ENCODE measurements at regions not wholly inside any gene's neighbourhood (a gene's known extent, or its start where the extent isn't known, plus 50 kb on each side); places are given as distances from the start of the nearest gene placed in this dataset.

GRCh38 chr6:98601716-98602115 lies 232.7 kb upstream of the POU3F2 start:
- Histone ChIP-seq H3K27me3 (ENCODE audit: insufficient read depth) (no peaks in the 10 kb centered on the region), H3K4me3 (ENCODE audit: low read depth in 2 of 2, low read length in 1 of 2) (no peak overlapping the region), H3K36me3 (replicated peaks in 1 of 2; ENCODE audit: control insufficient read depth in 1 of 2, insufficient read depth in 2 of 2, low read length in 1 of 2) (no peaks in the 10 kb centered on the region), H3K9me3 (no peaks in the 10 kb centered on the region), H3K4me2 (no peak overlapping the region), H3K4me1 (ENCODE audit: control insufficient read depth in 1 of 2, insufficient read depth in 2 of 2, low read depth in 1 of 2, low read length in 1 of 2) (no peaks in the 10 kb centered on the region), H3K9me2 (no peaks in the 10 kb centered on the region), H4K20me1 (ENCODE audit: insufficient read depth) (no peaks in the 10 kb centered on the region), H2AFZ (ENCODE audit: low read depth) (no peak overlapping the region), H3K27ac (ENCODE audit: low read depth in 2 of 2, low read length in 1 of 2) (no peak overlapping the region), H3K79me2 (ENCODE audit: insufficient read depth) (no peaks in the 10 kb centered on the region), H3K9ac (no peak overlapping the region), H3F3A (replicated peaks; ENCODE audit: insufficient read depth) (no peaks in the 10 kb centered on the region)
- DNase-seq: no peak
- TF ChIP-seq EP300 (IDR thresholded peaks at IDR 0.05; ENCODE audit: borderline replicate concordance in 1 of 2, low read depth in 1 of 2, low read length in 1 of 2) (no peak), POLR2AphosphoS5 (IDR thresholded peaks at IDR 0.05; ENCODE audit: low read depth, low read length) (no peak), EZH2phosphoT487 (IDR thresholded peaks at IDR 0.05; ENCODE audit: borderline replicate concordance, low read depth) (no peak), ELF1 (IDR thresholded peaks at IDR 0.05) (no peak), CHD2 (IDR thresholded peaks at IDR 0.05; ENCODE audit: low read length, partially characterized antibody) (no peak), FOSL2 (IDR thresholded peaks at IDR 0.05; ENCODE audit: borderline replicate concordance, low read depth) (no peak), TCF12 (IDR thresholded peaks at IDR 0.05) (no peak), SIN3A (IDR thresholded peaks at IDR 0.05; ENCODE audit: borderline replicate concordance, low read depth, low read length) (no peak), CTCF (IDR thresholded peaks at IDR 0.05) (no peak), NFIC (IDR thresholded peaks at IDR 0.05; ENCODE audit: borderline replicate concordance) (no peak), RCOR1 (IDR thresholded peaks at IDR 0.05; ENCODE audit: low read length) (no peak), SMC3 (IDR thresholded peaks at IDR 0.05; ENCODE audit: low read depth, low read length) (no peak), GATA2 (CRISPR knock-in tag; IDR thresholded peaks at IDR 0.05) (no peak), FOXM1 (IDR thresholded peaks at IDR 0.05; ENCODE audit: low read depth) (no peak), RFX5 (IDR thresholded peaks at IDR 0.05; ENCODE audit: low read length) (no peak)
- TF ChIP-seq, protein P1, sequence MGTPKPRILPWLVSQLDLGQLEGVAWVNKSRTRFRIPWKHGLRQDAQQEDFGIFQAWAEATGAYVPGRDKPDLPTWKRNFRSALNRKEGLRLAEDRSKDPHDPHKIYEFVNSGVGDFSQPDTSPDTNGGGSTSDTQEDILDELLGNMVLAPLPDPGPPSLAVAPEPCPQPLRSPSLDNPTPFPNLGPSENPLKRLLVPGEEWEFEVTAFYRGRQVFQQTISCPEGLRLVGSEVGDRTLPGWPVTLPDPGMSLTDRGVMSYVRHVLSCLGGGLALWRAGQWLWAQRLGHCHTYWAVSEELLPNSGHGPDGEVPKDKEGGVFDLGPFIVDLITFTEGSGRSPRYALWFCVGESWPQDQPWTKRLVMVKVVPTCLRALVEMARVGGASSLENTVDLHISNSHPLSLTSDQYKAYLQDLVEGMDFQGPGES (IDR thresholded peaks at IDR 0.05; ENCODE audit: low read depth, low read length): no peak
- TF ChIP-seq, protein P2, sequence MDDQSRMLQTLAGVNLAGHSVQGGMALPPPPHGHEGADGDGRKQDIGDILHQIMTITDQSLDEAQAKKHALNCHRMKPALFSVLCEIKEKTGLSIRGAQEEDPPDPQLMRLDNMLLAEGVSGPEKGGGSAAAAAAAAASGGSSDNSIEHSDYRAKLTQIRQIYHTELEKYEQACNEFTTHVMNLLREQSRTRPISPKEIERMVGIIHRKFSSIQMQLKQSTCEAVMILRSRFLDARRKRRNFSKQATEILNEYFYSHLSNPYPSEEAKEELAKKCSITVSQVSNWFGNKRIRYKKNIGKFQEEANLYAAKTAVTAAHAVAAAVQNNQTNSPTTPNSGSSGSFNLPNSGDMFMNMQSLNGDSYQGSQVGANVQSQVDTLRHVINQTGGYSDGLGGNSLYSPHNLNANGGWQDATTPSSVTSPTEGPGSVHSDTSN (IDR thresholded peaks at IDR 0.05): no peak
- TF ChIP-seq, protein P3, sequence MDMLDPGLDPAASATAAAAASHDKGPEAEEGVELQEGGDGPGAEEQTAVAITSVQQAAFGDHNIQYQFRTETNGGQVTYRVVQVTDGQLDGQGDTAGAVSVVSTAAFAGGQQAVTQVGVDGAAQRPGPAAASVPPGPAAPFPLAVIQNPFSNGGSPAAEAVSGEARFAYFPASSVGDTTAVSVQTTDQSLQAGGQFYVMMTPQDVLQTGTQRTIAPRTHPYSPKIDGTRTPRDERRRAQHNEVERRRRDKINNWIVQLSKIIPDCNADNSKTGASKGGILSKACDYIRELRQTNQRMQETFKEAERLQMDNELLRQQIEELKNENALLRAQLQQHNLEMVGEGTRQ (IDR thresholded peaks at IDR 0.05; ENCODE audit: borderline replicate concordance, low read depth, low read length): no peak
- TF ChIP-seq, protein P4, sequence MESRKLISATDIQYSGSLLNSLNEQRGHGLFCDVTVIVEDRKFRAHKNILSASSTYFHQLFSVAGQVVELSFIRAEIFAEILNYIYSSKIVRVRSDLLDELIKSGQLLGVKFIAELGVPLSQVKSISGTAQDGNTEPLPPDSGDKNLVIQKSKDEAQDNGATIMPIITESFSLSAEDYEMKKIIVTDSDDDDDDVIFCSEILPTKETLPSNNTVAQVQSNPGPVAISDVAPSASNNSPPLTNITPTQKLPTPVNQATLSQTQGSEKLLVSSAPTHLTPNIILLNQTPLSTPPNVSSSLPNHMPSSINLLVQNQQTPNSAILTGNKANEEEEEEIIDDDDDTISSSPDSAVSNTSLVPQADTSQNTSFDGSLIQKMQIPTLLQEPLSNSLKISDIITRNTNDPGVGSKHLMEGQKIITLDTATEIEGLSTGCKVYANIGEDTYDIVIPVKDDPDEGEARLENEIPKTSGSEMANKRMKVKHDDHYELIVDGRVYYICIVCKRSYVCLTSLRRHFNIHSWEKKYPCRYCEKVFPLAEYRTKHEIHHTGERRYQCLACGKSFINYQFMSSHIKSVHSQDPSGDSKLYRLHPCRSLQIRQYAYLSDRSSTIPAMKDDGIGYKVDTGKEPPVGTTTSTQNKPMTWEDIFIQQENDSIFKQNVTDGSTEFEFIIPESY (IDR thresholded peaks at IDR 0.05; ENCODE audit: borderline replicate concordance, low read depth): no peak
- POLR2A ChIA-PET: no interaction called here
- CTCF ChIA-PET: interaction anchor here (0.7 to 1.5 kb wide), 2 partner anchors 19 to 22 kb away, joined by 4 read pairs; no protein-coding TSS in a partner anchor
- 69% methylated on average over 5 of the region's 5 CpGs for WGBS (ENCODE audit: low lambda C conversion rate)
